HK-2 (cell line): ENCODE measurements at regions not wholly inside any gene's neighbourhood (a gene's known extent, or its start where the extent isn't known, plus 50 kb on each side); places are given as distances from the start of the nearest gene placed in this dataset.

Experiments used
- DNase-seq: peaks from one replicate; pipeline ENCODE4 v3.0.0-alpha.2; 2018; ENCODE audit not compliant: unreplicated experiment

- no peak for DNase-seq
These were observed 139.5 kb upstream of the PRDM9 start for GRCh38 chr5:23367874-23368273.

GRCh38 chr5:23353286-23353685, 154.1 kb upstream of the PRDM9 start:
- DNase-seq: no peak

GRCh38 chr5:23352446-23352845, 155.0 kb upstream of the PRDM9 start:
- peak; percentile 11 for DNase-seq

- no peak for DNase-seq
These were observed 164.3 kb upstream of the PRDM9 start for GRCh38 chr5:23343121-23343520.

- no peak for DNase-seq
These were observed 174.7 kb upstream of the PRDM9 start for GRCh38 chr5:23332650-23333251.

- no peak for DNase-seq
These were observed 176.7 kb upstream of the PRDM9 start for GRCh38 chr5:23330726-23331125.

- no peak for DNase-seq
These were observed 187.5 kb upstream of the PRDM9 start for GRCh38 chr5:23319901-23320300.

- DNase-seq: no peak
These were observed 188.4 kb upstream of the PRDM9 start for GRCh38 chr5:23318960-23319359.

GRCh38 chr5:23318166-23318565, 189.2 kb upstream of the PRDM9 start:
- DNase-seq: no peak

GRCh38 chr5:23316060-23316591, 191.3 kb upstream of the PRDM9 start:
- no peak for DNase-seq

GRCh38 chr5:23314827-23315226, 192.6 kb upstream of the PRDM9 start:
- no peak for DNase-seq

- no peak for DNase-seq
These were observed 202.4 kb upstream of the PRDM9 start for GRCh38 chr5:23305055-23305454.

GRCh38 chr5:23303836-23304235, 203.6 kb upstream of the PRDM9 start:
- no peak for DNase-seq

GRCh38 chr5:23303435-23303834, 204.0 kb upstream of the PRDM9 start:
- no peak for DNase-seq

GRCh38 chr5:23302438-23302837, 205.0 kb upstream of the PRDM9 start:
- DNase-seq: no peak

- no peak for DNase-seq
These were observed 218.2 kb upstream of the PRDM9 start for GRCh38 chr5:23289162-23289561.

- DNase-seq: no peak
These were observed 222.8 kb upstream of the PRDM9 start for GRCh38 chr5:23284656-23285055.

GRCh38 chr5:23274171-23274570, 233.2 kb upstream of the PRDM9 start:
- DNase-seq: no peak

GRCh38 chr5:23269981-23270380, 237.4 kb upstream of the PRDM9 start:
- no peak for DNase-seq

- DNase-seq: no peak
These were observed 239.3 kb upstream of the PRDM9 start for GRCh38 chr5:23268136-23268535.

- DNase-seq: no peak
These were observed 246.8 kb upstream of the PRDM9 start for GRCh38 chr5:23260621-23261020.

- DNase-seq: peak; percentile 25
These were observed 249.8 kb upstream of the PRDM9 start for GRCh38 chr5:23257656-23258055.

- DNase-seq: no peak
These were observed 253.7 kb upstream of the PRDM9 start for GRCh38 chr5:23253621-23254198.

- no peak for DNase-seq
These were observed 264.5 kb upstream of the PRDM9 start for GRCh38 chr5:23242891-23243290.
